H1 (cell line): ENCODE measurements at regions not wholly inside any gene's neighbourhood (a gene's known extent, or its start where the extent isn't known, plus 50 kb on each side); places are given as distances from the start of the nearest gene placed in this dataset.

Source experiments
- CTCF ChIA-PET: fragments of 300-600 bp; sonication (Branson Sonifier 250); formaldehyde crosslinking; loops from one replicate; lab custom pipeline; 2021; ENCODE audit not compliant: partially characterized antibody; lab: Charles Lee
- POLR2A ChIA-PET: fragments of 300-600 bp; sonication (Branson Sonifier 250); formaldehyde crosslinking; loops from one replicate; lab custom pipeline; 2021; ENCODE audit warnings: inconsistent platforms; ENCODE audit not compliant: partially characterized antibody; lab: Charles Lee
- DNase-seq, 2 experiments: peaks; one replicate each; pipeline versions ENCODE4 v3.0.0 to v3.0.0-alpha.2; 2010 to 2022; ENCODE audit warnings: low spot score in 2 of 2, low read depth in 1 of 2, mixed read lengths in 1 of 2
- FAIRE-seq: peaks from 2 replicates; lab custom pipeline; 2011; peaks lifted over from hg19 to GRCh38; lab: Jason Lieb, UNC
- H2AFZ ChIP-seq: 2 replicates; pipeline ENCODE4 v1.8.1; 2012; ENCODE audit warnings: low read length, inconsistent platforms
- H2AK5ac ChIP-seq: 2 replicates; pipeline ENCODE4 v1.6.1; 2013; ENCODE audit warnings: low read depth, low read length
- H2BK120ac ChIP-seq: replicated peaks from 2 replicates; pipeline ENCODE3; 2013; ENCODE audit warnings: low read depth, low read length, inconsistent platforms
- H2BK12ac ChIP-seq: 2 replicates; pipeline ENCODE4 v1.6.1; 2013; ENCODE audit warnings: low read depth, low read length
- H2BK15ac ChIP-seq: 2 replicates; pipeline ENCODE4 v1.6.1; 2013; ENCODE audit warnings: low read length
- H2BK20ac ChIP-seq: 2 replicates; pipeline ENCODE4 v1.6.1; 2013; ENCODE audit warnings: low read length
- H2BK5ac ChIP-seq: 2 replicates; pipeline ENCODE4 v1.6.1; 2013; ENCODE audit warnings: low read depth, low read length
- H3K14ac ChIP-seq: 2 replicates; pipeline ENCODE4 v1.6.1; 2013; ENCODE audit warnings: inconsistent platforms; ENCODE audit not compliant: insufficient read length
- H3K18ac ChIP-seq: 2 replicates; pipeline ENCODE4 v1.6.1; 2013; ENCODE audit warnings: low read length; ENCODE audit errors: extremely low read depth
- H3K23ac ChIP-seq: 2 replicates; pipeline ENCODE4 v1.6.1; 2013; ENCODE audit warnings: inconsistent platforms; ENCODE audit not compliant: insufficient read length
- H3K23me2 ChIP-seq: 2 replicates; pipeline ENCODE4 v1.6.1; 2013; ENCODE audit warnings: low read depth, low read length
- H3K27ac ChIP-seq: 2 replicates; pipeline ENCODE4 v1.6.1; 2011; ENCODE audit warnings: low read depth, low read length, inconsistent platforms
- H3K27me3 ChIP-seq, 4 experiments: replicated peaks in 1 of 4; 1 replicate in 1 of 4; 2 replicates in 3 of 4; pipeline versions ENCODE4 v1.6.1 to v1.8.1; 2011 to 2013; ENCODE audit warnings: low read length in 3 of 4, mild to moderate bottlenecking in 3 of 4, inconsistent platforms in 2 of 4, mixed read lengths in 2 of 4, moderate library complexity in 1 of 4; ENCODE audit not compliant: control insufficient read depth in 3 of 4, insufficient read depth in 3 of 4; ENCODE audit errors: extremely low read depth in 1 of 4
- H3K36me3 ChIP-seq, 4 experiments: 2 replicates each; pipeline versions ENCODE4 v1.6.1 to v1.8.1; 2011 to 2013; ENCODE audit warnings: mild to moderate bottlenecking in 4 of 4, low read length in 3 of 4, moderate library complexity in 2 of 4, control low read depth in 1 of 4, inconsistent platforms in 1 of 4; ENCODE audit not compliant: insufficient read depth in 4 of 4, control insufficient read depth in 2 of 4
- H3K4ac ChIP-seq: replicated peaks from 2 replicates; pipeline ENCODE3; 2013; ENCODE audit warnings: low read length, low read depth, mixed read lengths, inconsistent platforms; ENCODE audit not compliant: insufficient read length
- H3K4me1 ChIP-seq, 4 experiments: replicated peaks in 1 of 4; 1 replicate in 1 of 4; 2 replicates in 3 of 4; pipeline versions ENCODE4 v1.6.1 to v1.8.1; 2011 to 2013; ENCODE audit warnings: low read length in 3 of 4, inconsistent platforms in 2 of 4, mixed read lengths in 1 of 4; ENCODE audit not compliant: insufficient read depth in 4 of 4, control insufficient read depth in 3 of 4
- H3K4me2 ChIP-seq, 2 experiments: 2 replicates each; pipeline versions ENCODE4 v1.6.1 to v1.8.1; 2011 to 2013; ENCODE audit warnings: low read depth in 2 of 2, low read length in 2 of 2, control low read depth in 1 of 2, inconsistent platforms in 1 of 2, mild to moderate bottlenecking in 1 of 2; ENCODE audit not compliant: insufficient read depth in 1 of 2
- H3K4me3 ChIP-seq, 4 experiments: fragments of 200-600, 300-600 bp in 1 of 4; sonication (generic), shearing (Covaris generic), sonication (Bioruptor Twin) in 1 of 4; 2 replicates each; pipeline versions ENCODE4 v1.5.1 to v1.8.1; 2011 to 2016; ENCODE audit warnings: low read length in 4 of 4, low read depth in 3 of 4, control low read depth in 2 of 4, inconsistent platforms in 2 of 4, mild to moderate bottlenecking in 2 of 4, mixed read lengths in 1 of 4, moderate library complexity in 1 of 4; ENCODE audit not compliant: insufficient read depth in 2 of 4; ENCODE audit errors: extremely low read depth in 1 of 4
- H3K56ac ChIP-seq: replicated peaks from 2 replicates; pipeline ENCODE3; 2013; ENCODE audit warnings: low read depth, mild to moderate bottlenecking, mixed read lengths, low read length, inconsistent platforms; ENCODE audit not compliant: insufficient read length
- H3K79me1 ChIP-seq: 2 replicates; pipeline ENCODE4 v1.6.1; 2013; ENCODE audit warnings: low read depth, low read length, control low read depth
- H3K79me2 ChIP-seq, 2 experiments: 2 replicates each; pipeline versions ENCODE4 v1.6.1 to v1.8.1; 2012 to 2013; ENCODE audit warnings: low read length in 2 of 2, mild to moderate bottlenecking in 2 of 2, inconsistent platforms in 1 of 2; ENCODE audit not compliant: insufficient read depth in 2 of 2, control insufficient read depth in 1 of 2
- H3K9ac ChIP-seq, 4 experiments: replicated peaks in 1 of 4; 1 replicate in 1 of 4; 2 replicates in 3 of 4; pipeline versions ENCODE4 v1.6.1 to v1.8.1; 2011 to 2013; ENCODE audit warnings: low read depth in 3 of 4, low read length in 3 of 4, control low read depth in 2 of 4, mild to moderate bottlenecking in 2 of 4, moderate library complexity in 2 of 4, inconsistent platforms in 1 of 4; ENCODE audit errors: extremely low read depth in 1 of 4
- H3K9me3 ChIP-seq, 2 experiments: 2 replicates each; pipeline versions ENCODE4 v1.6.1 to v1.8.1; 2012 to 2013; ENCODE audit warnings: mild to moderate bottlenecking in 2 of 2, moderate library complexity in 2 of 2, control low read depth in 1 of 2, inconsistent platforms in 1 of 2, low read depth in 1 of 2, low read length in 1 of 2, mixed read lengths in 1 of 2; ENCODE audit not compliant: insufficient read depth in 2 of 2
- H4K20me1 ChIP-seq, 2 experiments: replicated peaks in 1 of 2; 2 replicates each; pipeline versions ENCODE3 to v1.8.1; 2011 to 2013; ENCODE audit warnings: inconsistent platforms in 2 of 2, low read length in 2 of 2, mild to moderate bottlenecking in 1 of 2; ENCODE audit not compliant: insufficient read depth in 2 of 2, control insufficient read depth in 1 of 2
- H4K5ac ChIP-seq: 2 replicates; pipeline ENCODE4 v1.6.1; 2013; ENCODE audit warnings: low read length, low read depth, mixed read lengths, inconsistent platforms; ENCODE audit not compliant: insufficient read length
- H4K8ac ChIP-seq: 2 replicates; pipeline ENCODE4 v1.8.0; 2013; ENCODE audit warnings: mild to moderate bottlenecking, moderate library complexity, low read length, inconsistent platforms; ENCODE audit not compliant: insufficient read depth; ENCODE audit errors: extremely low read depth
- H4K91ac ChIP-seq: replicated peaks from 2 replicates; pipeline ENCODE3; 2013; ENCODE audit warnings: low read length, mixed read lengths, inconsistent platforms; ENCODE audit not compliant: insufficient read length
- BCL11A ChIP-seq, 2 experiments: IDR thresholded peaks; one replicate each; pipeline ENCODE4 v1.6.1; 2011; ENCODE audit warnings: low read depth in 2 of 2, low read length in 2 of 2, mild to moderate bottlenecking in 2 of 2
- CBX5 ChIP-seq: fragments of 300-800, 300-1000 bp; sonication (generic); IDR thresholded peaks from 2 replicates; pipeline ENCODE4 v1.7.1; 2016; ENCODE audit warnings: antibody characterized with exemption, low read length, low read depth
- CBX8 ChIP-seq: fragments of 300-800, 300-1000 bp; sonication (generic); IDR thresholded peaks from 2 replicates; pipeline ENCODE4 v1.7.1; 2016; ENCODE audit warnings: low read depth, low read length, borderline replicate concordance
- KDM4A ChIP-seq: IDR thresholded peaks from one replicate; pipeline ENCODE4 v1.7.1; 2012; ENCODE audit warnings: low read depth, mild to moderate bottlenecking, moderate library complexity, low read length, inconsistent platforms; ENCODE audit not compliant: severe bottlenecking
- KDM5A ChIP-seq: fragments of 200-600 bp; IDR thresholded peaks from 2 replicates; pipeline ENCODE4 v1.7.1; 2012; ENCODE audit warnings: mild to moderate bottlenecking, low read length, inconsistent platforms, mixed read lengths
- MAFK ChIP-seq: IDR thresholded peaks from 2 replicates; pipeline ENCODE4 v1.6.1; 2012; ENCODE audit warnings: low read depth, mild to moderate bottlenecking, improper control_type of control experiment, low read length
- NANOG ChIP-seq: IDR thresholded peaks from 2 replicates; pipeline ENCODE4 v1.6.1; 2011; ENCODE audit warnings: low read length, low read depth, mild to moderate bottlenecking, inconsistent platforms; ENCODE audit not compliant: insufficient read depth, poor library complexity, severe bottlenecking
- NRF1 ChIP-seq: IDR thresholded peaks from 2 replicates; pipeline ENCODE4 v1.6.1; 2011; ENCODE audit warnings: mild to moderate bottlenecking, low read depth, low read length, improper control_type of control experiment
- RXRA ChIP-seq: IDR thresholded peaks from 2 replicates; pipeline ENCODE4 v1.6.1; 2011; ENCODE audit warnings: low read depth, mild to moderate bottlenecking, low read length, moderate library complexity; ENCODE audit not compliant: insufficient read depth
- SRF ChIP-seq: IDR thresholded peaks from 2 replicates; pipeline ENCODE4 v1.6.1; 2011; ENCODE audit warnings: mild to moderate bottlenecking, low read depth, low read length, moderate library complexity
- ZNF274 ChIP-seq: IDR thresholded peaks from 2 replicates; pipeline ENCODE4 v1.7.0; 2012; ENCODE audit warnings: low read length, borderline replicate concordance; ENCODE audit errors: extremely low read depth
- WGBS, 2 experiments: shearing (Covaris generic) in 1 of 2; methylation state at CpG; one replicate each; pipeline versions ENCODE4 v1.1.6 to v1.1.7; 2013 to 2015; ENCODE audit warnings: low lambda C conversion rate in 2 of 2, mixed read lengths in 2 of 2, inconsistent platforms in 1 of 2, low coverage in 1 of 2, missing lambda C conversion rate in 1 of 2; ENCODE audit not compliant: insufficient replicate concordance in 2 of 2, insufficient coverage in 1 of 2, insufficient read length in 1 of 2; ENCODE audit errors: extremely low coverage in 1 of 2, missing lambda C conversion rate in 1 of 2; 5-methylcytosine and 5-hydroxymethylcytosine counted together
- TF ChIP-seq, protein P1 (sequence below): IDR thresholded peaks from 2 replicates; pipeline ENCODE4 v1.6.1; 2012; ENCODE audit warnings: inconsistent platforms
- TF ChIP-seq, protein P2 (sequence below): IDR thresholded peaks from 2 replicates; pipeline ENCODE4 v1.6.1; 2011; ENCODE audit warnings: low read depth, mild to moderate bottlenecking, low read length; ENCODE audit not compliant: insufficient read depth

DNA sequence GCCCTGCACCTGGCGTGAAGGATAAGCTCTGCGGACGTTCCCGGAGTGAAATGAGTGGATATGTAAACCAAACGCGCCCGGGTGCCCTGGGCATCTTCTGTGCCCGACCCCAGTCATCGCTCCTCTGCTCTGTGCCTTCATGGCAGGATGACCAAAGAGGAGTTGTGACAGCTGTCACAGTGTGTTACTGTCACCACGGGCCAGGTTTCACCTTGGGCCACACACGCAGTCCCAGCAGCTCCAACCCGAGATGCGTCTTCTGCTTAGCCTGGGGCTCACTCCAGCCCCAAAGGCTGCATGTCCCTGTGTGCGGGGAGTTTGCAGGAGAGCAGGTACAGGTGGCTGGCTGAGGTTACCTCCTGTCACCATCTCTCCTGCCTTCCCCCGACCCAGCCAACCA is 311.6 kb downstream of the BMP7 start:
- H3K9me3 ChIP-seq = no peaks in the 10 kb centered on the region
- H3K9ac ChIP-seq = no peak overlapping the region
- H2BK15ac ChIP-seq = peak overlapping the region; percentile 18; the same call in 1 of the 2 replicates
- no peak overlapping the region for H4K8ac ChIP-seq
- H3K27me3 ChIP-seq = peaks cover 0 to 3% (median 0%) of the 10 kb centered on the region in 4 experiments; a peak in 2 of 7 replicates
- H3K36me3 ChIP-seq = no peaks in the 10 kb centered on the region
- CTCF ChIA-PET = interaction anchor here (0.7 to 3.7 kb wide), 7 partner anchors 9 to 360 kb away, joined by 3 to 25 read pairs (median 3); no protein-coding TSS in a partner anchor
- H3K27ac ChIP-seq = no peak overlapping the region
- no peak overlapping the region for H2AFZ ChIP-seq
- 84% methylated on average over 15 of the region's 15 CpGs; no CpG with 5 or more reads in 1 of the 2 experiments for WGBS, 2 experiments
- peaks cover 0 to 18% (median 6%) of the 10 kb centered on the region in 4 experiments; a peak in 4 of 7 replicates for H3K4me1 ChIP-seq
- H2BK20ac ChIP-seq = 0 out of 2 replicates have a peak overlapping the region, but pooled peaks have one; percentile 1
- no peak overlapping the region for H3K14ac ChIP-seq
- no peak overlapping the region for H3K56ac ChIP-seq
- no peak overlapping the region for H3K18ac ChIP-seq
- no peak overlapping the region for H3K4me2 ChIP-seq
- H2AK5ac ChIP-seq = no peak overlapping the region
- no peak overlapping the region for H2BK12ac ChIP-seq
- H2BK120ac ChIP-seq = no peak overlapping the region
- H3K23ac ChIP-seq = no peak overlapping the region
- no peaks in the 10 kb centered on the region for H3K79me2 ChIP-seq
- FAIRE-seq (no peak), DNase-seq (no peak)
- POLR2A ChIA-PET = interaction anchor here (1.1 kb wide), 1 partner anchor 376 kb away, joined by 3 read pairs; no protein-coding TSS in a partner anchor
- no peak overlapping the region for H3K4me3 ChIP-seq
- H3K79me1 ChIP-seq = no peaks in the 10 kb centered on the region
- H2BK5ac ChIP-seq = no peak overlapping the region
- H4K5ac ChIP-seq = no peak overlapping the region
- H3K4ac ChIP-seq = no peak overlapping the region
- no peaks in the 10 kb centered on the region for H3K23me2 ChIP-seq
- no peak overlapping the region for H4K91ac ChIP-seq
- H4K20me1 ChIP-seq = no peaks in the 10 kb centered on the region
- TF ChIP-seq, protein P1, sequence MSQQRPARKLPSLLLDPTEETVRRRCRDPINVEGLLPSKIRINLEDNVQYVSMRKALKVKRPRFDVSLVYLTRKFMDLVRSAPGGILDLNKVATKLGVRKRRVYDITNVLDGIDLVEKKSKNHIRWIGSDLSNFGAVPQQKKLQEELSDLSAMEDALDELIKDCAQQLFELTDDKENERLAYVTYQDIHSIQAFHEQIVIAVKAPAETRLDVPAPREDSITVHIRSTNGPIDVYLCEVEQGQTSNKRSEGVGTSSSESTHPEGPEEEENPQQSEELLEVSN = no peak
- TF ChIP-seq MAFK = no peak
- no peak for TF ChIP-seq NRF1
- TF ChIP-seq KDM4A = no peak
- no peak for TF ChIP-seq SRF
- no peak for TF ChIP-seq NANOG
- no peak for TF ChIP-seq BCL11A (IDR thresholded peaks at IDR 0.05; ENCODE audit: low read depth in 2 of 2, low read length in 2 of 2)
- TF ChIP-seq, protein P2, sequence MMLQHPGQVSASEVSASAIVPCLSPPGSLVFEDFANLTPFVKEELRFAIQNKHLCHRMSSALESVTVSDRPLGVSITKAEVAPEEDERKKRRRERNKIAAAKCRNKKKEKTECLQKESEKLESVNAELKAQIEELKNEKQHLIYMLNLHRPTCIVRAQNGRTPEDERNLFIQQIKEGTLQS = no peak
- TF ChIP-seq CBX5 = no peak
- no peak for TF ChIP-seq ZNF274
- no peak for TF ChIP-seq RXRA
- TF ChIP-seq CBX8 = no peak
- TF ChIP-seq KDM5A = no peak
